Lung (tissue), 11 donors: ENCODE measurements at regions not wholly inside any gene's neighbourhood (a gene's known extent, or its start where the extent isn't known, plus 50 kb on each side); places are given as distances from the start of the nearest gene placed in this dataset.

Source experiments
- ATAC-seq: fragments of 200-7000 bp; cut with Tn5 transposase; one replicate; pipeline ENCODE4 v1.9.1; 2020; ENCODE audit warnings: moderate number of reproducible peaks; ENCODE audit not compliant: insufficient read depth, low FRiP score
- DNase-seq, 3 donors: peaks; one replicate each; pipeline ENCODE4 v3.0.0-alpha.2; 2013 to 2017
- H3K27ac ChIP-seq, 2 donors: one replicate each; pipeline ENCODE4 v1.5.1; 2013; ENCODE audit warnings: mild to moderate bottlenecking in 2 of 2, moderate library complexity in 2 of 2, control low read depth in 1 of 2, inconsistent platforms in 1 of 2, low read depth in 1 of 2, low read length in 1 of 2
- H3K27me3 ChIP-seq, 3 donors: one replicate each; pipeline ENCODE4 v1.5.1; 2013; ENCODE audit warnings: low read length in 2 of 3; ENCODE audit not compliant: control insufficient read depth in 3 of 3, insufficient read depth in 3 of 3
- H3K36me3 ChIP-seq, 4 donors: one replicate each; pipeline ENCODE4 v1.5.1; 2013; ENCODE audit warnings: low read length in 4 of 4, mild to moderate bottlenecking in 1 of 4, moderate library complexity in 1 of 4; ENCODE audit not compliant: control insufficient read depth in 4 of 4, insufficient read depth in 4 of 4
- H3K4me1 ChIP-seq, 5 donors: one replicate each; pipeline ENCODE4 v1.5.1; 2013; ENCODE audit warnings: low read length in 5 of 5, mild to moderate bottlenecking in 2 of 5, moderate library complexity in 1 of 5; ENCODE audit not compliant: control insufficient read depth in 5 of 5, insufficient read depth in 5 of 5
- H3K4me3 ChIP-seq: one replicate; pipeline ENCODE4 v1.5.1; 2013; ENCODE audit warnings: mild to moderate bottlenecking, control low read depth, moderate library complexity
- H3K9ac ChIP-seq, 2 donors: one replicate each; pipeline ENCODE4 v1.5.1; 2013; ENCODE audit warnings: low read length in 2 of 2, control low read depth in 1 of 2; ENCODE audit not compliant: insufficient read depth in 1 of 2
- H3K9me3 ChIP-seq, 4 donors: one replicate each; pipeline ENCODE4 v1.5.1; 2013; ENCODE audit warnings: low read length in 3 of 4, mild to moderate bottlenecking in 1 of 4, moderate library complexity in 1 of 4; ENCODE audit not compliant: control insufficient read depth in 4 of 4, insufficient read depth in 3 of 4
- CTCF ChIP-seq: IDR thresholded peaks from 2 replicates; pipeline ENCODE4 v1.5.1; 2012; ENCODE audit warnings: mild to moderate bottlenecking; ENCODE audit errors: control extremely low read depth, extremely low read depth
- WGBS, 2 donors: extraction: QIAGEN DNeasy Blood & Tissue Kit; methylation state at CpG; one replicate each; pipeline ENCODE4 v1.1.7; 2013; 5-methylcytosine and 5-hydroxymethylcytosine counted together
- donor health status: control.
- donor health status: control.
- donor health status: Bipolar disorder and iron deficiency.
- donor health status: healthy.
- donor health status: DM: yes; HTN: yes; CAD: no.

DNA sequence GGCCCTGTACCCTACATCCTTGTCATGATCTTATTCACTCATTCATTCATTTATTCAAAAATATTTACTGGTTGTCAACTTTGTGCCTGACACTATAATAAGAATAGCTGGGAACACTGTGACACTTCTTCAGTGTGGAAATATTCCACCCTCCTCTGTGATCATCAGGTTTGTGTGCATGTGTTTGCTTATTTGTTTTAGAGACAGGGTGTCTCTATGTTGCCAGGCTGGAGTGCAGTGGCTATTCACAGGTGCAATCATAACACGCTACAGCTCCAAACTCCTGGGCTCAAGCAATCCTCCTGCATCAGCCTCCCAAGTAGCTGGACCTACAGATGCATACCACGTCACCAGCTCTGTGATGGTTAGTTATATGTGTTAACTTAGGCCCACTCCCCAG is 50.0 kb upstream of the PLCL2 start:
- Histone ChIP-seq H3K36me3 (no peaks in the 10 kb centered on the region), H3K4me3 (no peak overlapping the region), H3K9ac (no peak overlapping the region), H3K27ac (no peak overlapping the region), H3K27me3 (no peaks in the 10 kb centered on the region), H3K4me1 (peaks cover 0 to 2% (median 0%) of the 10 kb centered on the region in 5 donors), H3K9me3 (no peaks in the 10 kb centered on the region)
- WGBS, 2 donors: 92% methylated on average over 2 of the region's 2 CpGs
- ATAC-seq (no peak), DNase-seq (no peak)
- TF ChIP-seq CTCF: no peak
